ENCODE measurements at regions not wholly inside any gene's neighbourhood (a gene's known extent, or its start where the extent isn't known, plus 50 kb on each side); places are given as distances from the start of the nearest gene placed in this dataset.

DNA sequence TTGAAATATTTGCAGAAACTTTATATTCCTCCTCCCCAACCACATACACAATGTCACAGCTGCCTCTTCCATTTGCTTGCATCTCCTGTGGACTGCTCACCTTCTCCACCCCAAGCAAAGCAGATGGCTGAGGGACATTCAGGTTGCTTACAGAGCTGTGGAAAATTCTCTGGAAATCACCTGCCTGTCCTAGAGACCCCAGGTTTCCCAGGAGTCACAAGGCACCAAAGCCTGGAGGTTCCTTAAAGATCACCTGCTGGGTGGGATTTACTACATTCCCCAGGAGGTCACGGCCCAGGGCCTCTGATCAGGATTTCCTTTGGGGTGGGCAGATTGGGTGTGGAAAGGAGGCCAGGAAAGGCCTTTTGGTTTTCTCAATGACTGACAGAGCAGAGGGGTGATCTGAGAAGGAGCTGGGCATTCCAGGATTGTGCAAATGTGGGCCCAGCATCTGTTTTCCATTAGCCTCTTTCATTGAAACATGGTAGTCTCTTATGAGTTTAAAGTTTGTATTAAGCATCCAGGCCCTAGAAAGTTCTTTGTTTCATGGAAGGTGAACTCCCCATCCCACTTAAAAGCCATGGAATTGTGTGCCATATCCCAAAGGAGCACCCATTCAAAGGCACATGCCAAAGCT is 410.7 kb upstream of the TNP1 start:
- peak; percentile 47 for DNase-seq (ENCODE audit: low read depth)

GRCh38 chr2:217269701-217270484 is 410.0 kb upstream of the TNP1 start:
- DNase-seq (ENCODE audit: low read depth): no peak

DNA sequence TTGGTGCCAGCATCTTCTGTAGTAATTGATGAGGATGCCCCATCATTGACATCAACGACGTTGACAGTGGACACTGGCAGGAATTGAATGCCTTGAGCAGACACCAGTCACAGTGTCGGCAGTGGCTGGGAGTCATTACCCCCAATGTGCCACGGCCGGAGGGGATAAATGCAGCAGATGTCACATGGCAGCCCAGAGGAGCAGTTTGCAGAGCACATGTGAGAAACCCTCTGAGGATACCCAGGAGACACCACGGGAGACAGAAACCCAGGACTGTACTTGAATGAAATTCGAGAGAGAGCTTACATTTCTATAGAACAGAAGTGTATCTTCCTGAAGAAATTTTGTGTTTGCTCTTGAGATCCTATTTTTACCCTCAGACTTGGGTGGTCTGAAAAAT is 409.1 kb upstream of the TNP1 start:
- DNase-seq (ENCODE audit: low read depth): no peak

GRCh38 chr2:217267758-217268157 is 407.9 kb upstream of the TNP1 start:
- DNase-seq (ENCODE audit: low read depth): no peak

DNA sequence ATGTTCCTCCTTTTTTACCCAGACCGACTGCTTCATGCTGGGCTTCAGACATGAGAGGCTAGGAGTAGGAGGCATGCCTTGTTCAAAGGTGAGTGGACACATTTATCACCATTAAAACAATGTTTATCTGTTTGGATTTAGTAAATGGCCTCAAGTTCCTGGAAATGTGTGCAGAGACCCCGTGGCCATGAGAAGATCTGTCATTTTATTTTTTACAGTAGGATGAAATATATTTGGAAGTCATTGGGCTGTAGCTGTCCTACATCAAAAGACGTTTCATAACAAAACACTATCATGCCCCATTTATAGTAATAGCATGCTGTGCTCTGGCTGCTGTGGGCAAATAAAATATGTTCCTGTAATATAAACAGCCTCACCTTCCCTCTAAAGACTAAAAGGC is 403.9 kb upstream of the TNP1 start:
- no peak for DNase-seq (ENCODE audit: low read depth)

- no peak for DNase-seq (ENCODE audit: low read depth)
These were observed 403.0 kb upstream of the TNP1 start for GRCh38 chr2:217262911-217263310.

GRCh38 chr2:217261452-217261851 is 401.6 kb upstream of the TNP1 start:
- peak; percentile 94 for DNase-seq (ENCODE audit: low read depth)

DNA sequence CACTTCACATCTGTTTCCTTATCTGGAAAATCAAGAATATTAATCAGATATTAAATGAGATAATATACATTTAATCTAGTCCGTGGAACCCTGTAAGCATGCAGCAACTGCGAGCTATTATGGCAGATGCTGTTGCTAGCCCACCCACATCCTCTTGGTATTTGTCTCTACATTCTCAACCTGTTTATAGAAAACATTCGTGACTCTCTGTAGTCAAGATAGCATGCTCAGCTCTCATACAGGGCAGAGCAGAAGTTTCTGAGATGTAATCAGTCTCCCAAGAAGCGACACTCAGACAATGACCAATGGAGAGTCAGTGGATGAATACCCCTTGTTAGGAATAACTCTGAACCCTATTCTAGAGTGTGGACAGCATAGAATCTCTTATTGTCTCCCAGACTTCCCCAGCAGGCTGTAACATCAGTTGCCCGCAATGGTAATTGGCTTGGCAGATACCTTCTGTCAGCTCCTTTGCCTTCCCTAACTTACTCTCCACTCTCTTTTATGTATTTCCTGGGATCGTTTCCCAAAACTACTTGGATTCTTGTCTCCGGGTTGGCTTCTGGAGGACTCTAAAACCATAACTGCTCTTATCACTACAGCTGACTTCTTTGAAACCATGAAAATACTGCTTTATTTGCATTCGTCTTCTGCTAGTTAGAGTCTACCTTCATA is 400.7 kb upstream of the TNP1 start:
- no peak for DNase-seq (ENCODE audit: low read depth)

DNA sequence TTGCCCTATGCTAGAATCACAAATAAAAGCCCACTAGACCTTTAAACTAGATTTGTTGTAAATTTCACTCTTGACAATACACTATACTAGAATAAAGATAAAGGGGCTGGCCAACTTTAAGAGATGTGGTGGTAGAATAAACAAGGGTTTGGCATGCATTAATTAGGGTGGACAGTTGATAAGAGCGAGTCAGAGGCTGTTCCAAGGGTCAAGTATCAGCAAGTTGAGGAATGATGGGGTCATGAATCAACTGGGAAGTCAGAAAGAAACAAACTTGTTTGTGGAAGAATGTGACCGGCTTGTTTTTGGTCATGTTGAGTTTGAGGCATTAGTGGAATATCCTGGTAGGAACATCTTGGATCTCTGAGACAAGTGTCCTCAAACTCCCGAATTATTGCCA is 398.3 kb upstream of the TNP1 start:
- DNase-seq (ENCODE audit: low read depth): no peak

DNA sequence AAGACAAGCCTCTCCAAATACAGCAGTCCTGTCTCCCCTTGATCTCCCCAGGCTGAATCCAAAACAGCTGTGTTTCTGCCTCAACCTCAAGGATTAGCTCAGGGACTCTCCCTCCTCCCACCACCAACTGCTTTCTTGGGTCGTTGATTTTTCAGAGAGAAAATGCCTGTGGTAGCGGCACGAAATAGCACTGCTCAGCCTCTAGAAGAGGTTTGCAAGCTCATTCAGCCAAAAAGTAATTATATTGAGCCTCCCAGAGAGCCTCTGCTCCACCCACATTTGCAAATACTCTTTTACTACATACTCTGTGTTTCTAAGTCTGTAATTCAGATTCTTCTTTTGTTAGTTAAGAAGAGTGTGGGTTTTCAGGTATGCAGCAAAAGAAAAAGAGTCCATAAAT is 396.4 kb upstream of the TNP1 start:
- peak; percentile 68 for DNase-seq (ENCODE audit: low read depth)

DNA sequence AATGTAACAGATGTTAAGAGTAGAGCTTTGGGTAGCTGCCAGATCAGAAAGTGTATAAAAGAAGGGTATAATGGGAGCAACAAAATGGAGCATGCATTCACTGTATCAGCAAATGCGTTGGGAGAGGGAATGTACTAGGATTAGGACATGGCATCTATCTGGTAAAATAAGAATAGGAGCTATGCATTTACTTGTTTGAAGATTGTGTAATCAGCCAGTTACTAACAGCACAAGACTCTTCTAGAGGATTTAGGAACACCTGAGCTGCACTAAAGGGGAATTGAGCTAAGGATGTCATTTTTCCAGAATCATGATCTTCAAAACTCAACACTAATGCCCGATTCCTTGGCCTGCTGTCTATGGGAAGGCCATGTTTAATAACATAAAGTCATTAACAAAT is 394.2 kb upstream of the TNP1 start:
- DNase-seq (ENCODE audit: low read depth): no peak

DNA sequence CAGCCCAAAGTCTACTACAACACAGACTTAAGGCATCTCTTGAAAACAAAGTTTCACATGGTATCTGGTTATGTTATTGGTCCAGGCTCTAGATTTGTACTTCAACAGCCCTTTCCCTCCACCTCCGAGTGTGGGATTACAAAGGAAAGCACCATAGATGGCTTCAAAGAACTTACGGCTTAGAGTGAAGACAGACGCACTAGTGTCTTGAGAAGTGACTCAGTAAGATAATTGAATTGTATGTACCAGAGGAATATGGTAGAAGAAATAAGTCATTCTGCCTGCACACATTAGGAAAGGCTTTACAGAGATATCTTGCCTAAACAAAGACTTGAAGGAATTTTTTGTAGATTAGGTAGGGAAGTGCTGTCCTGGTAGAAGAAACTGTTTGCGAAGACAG is 392.3 kb upstream of the TNP1 start:
- DNase-seq (ENCODE audit: low read depth): no peak

- no peak for DNase-seq (ENCODE audit: low read depth)
These were observed 390.2 kb upstream of the TNP1 start for GRCh38 chr2:217250013-217250524.

DNA sequence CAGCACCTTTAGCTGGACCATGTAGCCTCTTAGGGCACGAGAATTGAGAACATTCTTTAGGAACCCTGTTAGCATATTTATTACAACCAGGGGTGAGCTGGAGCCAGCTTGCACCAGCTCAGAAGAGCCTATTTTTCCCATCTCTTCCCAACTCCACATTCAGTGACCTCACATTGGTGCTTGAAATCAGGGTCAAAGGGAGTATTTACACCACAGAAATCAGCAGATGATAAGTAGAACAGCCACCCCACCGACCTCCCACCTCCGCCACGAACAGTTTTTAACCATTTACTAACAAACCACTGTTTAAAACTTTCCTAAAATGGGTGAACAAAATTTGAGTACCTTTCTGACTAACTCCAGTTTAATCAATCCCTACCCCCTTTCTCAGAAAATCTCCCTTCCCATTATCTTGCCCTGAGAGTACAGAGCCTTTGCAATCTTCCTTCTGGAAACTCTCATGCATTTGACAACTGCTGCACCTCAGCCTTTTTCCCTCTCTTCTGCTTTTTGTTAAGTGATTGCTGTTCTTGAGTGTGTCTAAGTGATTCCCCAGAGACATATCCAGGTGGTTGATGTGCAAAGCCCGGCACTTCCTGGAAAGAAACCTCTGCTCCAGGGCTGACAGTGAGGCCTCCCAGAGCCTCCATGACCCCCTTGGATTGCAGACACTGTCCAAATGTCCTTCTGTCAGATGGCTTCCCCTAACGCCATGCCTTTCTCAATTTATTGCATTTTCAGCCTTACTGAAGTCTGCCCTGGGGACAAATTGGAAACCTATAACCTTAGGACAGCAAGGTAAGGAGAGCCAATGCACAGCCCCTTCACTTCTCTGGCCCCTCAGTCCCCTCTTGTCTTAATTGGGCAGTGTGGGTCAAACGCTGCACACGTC is 389.5 kb upstream of the TNP1 start:
- DNase-seq (ENCODE audit: low read depth): no peak

DNA sequence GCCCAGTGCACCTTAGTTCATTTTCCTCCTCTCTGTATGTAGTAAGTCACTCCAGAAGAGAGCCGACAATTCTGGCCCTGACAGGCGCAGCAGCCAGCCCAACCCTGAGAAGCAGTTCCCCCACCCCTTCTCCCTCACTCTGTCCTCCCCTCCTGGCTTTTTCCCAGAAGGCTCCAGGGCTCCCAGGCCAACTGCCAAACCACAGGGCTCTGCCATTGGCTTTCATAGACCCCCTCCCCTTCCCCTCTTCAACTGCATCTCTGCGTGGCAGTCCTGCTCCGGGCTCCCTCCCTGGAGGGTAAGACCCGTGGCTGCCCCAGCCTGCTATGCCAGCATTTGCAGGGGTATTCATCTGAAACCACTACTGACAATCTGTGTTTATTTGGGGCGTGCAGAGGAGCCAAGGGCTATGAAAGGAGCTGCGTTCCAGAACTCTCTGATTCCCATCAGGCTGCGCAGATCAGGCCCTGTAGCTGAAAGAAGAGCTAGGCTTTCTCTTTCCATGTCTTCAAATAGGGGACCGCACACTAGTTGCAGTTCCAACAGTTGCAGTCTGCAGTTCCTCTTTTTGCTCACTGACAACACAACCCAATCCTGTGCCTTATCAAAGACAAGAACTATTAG is 388.6 kb upstream of the TNP1 start:
- peak; percentile 46 for DNase-seq (ENCODE audit: low read depth)

GRCh38 chr2:217247476-217247875 is 387.6 kb upstream of the TNP1 start:
- DNase-seq (ENCODE audit: low read depth): no peak

- no peak for DNase-seq (ENCODE audit: low read depth)
These were observed 386.2 kb upstream of the TNP1 start for GRCh38 chr2:217246108-217246507.

DNA sequence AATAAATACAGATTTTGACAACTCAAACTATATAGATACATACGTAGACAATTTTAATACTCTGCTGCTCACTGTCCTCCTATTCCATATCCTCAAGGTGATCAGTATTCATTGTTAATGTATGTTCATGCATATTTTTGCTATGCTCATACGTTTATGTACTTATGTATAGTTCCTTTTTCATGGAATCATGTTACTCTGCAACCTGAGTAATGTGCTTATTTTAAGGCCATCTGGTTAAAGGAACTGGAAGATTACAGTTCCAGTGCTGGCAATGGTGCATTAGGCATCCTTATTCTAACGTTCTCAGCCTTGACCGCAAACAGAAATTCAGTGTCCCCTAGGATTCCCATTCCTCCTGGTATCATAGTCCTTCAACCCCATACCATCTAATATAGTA is 385.0 kb upstream of the TNP1 start:
- DNase-seq (ENCODE audit: low read depth): no peak

GRCh38 chr2:217242947-217243346 is 383.1 kb upstream of the TNP1 start:
- no peak for DNase-seq (ENCODE audit: low read depth)

DNA sequence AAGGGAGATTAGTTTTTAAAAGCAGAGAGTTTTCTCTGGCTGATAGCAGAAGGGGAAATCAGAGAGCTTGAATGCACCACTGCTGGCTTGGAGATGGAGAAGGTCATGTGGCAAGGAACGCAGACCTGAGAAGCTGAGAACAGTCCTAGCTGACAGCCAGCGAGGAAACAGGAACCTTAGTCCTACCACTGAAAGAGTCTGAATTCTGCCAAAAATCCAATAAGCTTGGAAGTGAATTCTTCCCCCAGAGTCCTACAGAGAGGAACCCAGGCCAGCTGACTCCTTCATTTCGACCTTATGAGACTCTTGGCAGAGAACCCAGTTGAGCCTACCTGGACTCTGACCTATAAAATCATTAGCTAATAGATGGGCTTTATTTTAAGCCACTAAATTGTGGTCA is 371.9 kb upstream of the TNP1 start:
- no peak for DNase-seq (ENCODE audit: low read depth)

DNA sequence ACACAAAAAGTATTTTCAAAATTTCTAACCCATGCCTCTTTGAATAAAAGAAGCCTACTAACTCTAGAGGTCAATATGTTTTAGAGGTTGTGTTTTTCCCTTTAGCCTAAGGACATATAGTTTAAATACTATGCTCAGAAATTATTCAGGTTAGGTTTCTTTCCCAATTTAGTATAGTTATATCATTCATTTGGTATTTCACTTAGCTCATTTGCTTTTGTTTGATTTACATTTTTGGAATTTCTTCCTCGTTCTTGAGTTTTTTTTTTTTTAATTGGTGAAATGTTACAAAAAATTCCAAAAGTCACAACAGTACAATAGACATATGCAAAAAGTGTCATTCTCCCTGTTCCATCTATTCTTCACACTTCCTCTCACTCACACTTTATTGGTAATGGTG is 371.3 kb upstream of the TNP1 start:
- peak; percentile 49 for DNase-seq (ENCODE audit: low read depth)

DNA sequence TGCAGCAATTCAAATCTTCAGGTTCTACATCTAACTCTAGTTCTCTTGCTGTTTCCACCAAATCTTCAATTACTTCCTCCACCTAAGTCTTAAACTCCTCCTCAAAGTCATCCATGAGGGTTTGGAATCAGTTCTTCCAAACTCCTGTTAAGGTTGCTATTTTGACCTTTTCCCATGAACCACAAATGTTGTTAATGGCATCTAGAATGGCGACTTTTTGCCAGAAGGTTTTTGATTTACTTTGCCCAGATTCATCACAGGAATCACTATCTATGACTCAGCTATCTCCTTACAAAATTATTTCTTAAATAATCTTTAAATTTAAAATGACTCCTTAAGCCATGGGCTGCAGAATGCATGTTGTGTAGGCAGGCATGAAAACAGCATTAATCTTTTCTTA is 368.9 kb upstream of the TNP1 start:
- DNase-seq (ENCODE audit: low read depth): peak; percentile 39
